HuH-7.5 (cell line): ENCODE measurements at regions not wholly inside any gene's neighbourhood (a gene's known extent, or its start where the extent isn't known, plus 50 kb on each side); places are given as distances from the start of the nearest gene placed in this dataset.

Experiments
- DNase-seq: peaks from one replicate; pipeline ENCODE4 v3.0.0; 2011; ENCODE audit warnings: low spot score

DNA sequence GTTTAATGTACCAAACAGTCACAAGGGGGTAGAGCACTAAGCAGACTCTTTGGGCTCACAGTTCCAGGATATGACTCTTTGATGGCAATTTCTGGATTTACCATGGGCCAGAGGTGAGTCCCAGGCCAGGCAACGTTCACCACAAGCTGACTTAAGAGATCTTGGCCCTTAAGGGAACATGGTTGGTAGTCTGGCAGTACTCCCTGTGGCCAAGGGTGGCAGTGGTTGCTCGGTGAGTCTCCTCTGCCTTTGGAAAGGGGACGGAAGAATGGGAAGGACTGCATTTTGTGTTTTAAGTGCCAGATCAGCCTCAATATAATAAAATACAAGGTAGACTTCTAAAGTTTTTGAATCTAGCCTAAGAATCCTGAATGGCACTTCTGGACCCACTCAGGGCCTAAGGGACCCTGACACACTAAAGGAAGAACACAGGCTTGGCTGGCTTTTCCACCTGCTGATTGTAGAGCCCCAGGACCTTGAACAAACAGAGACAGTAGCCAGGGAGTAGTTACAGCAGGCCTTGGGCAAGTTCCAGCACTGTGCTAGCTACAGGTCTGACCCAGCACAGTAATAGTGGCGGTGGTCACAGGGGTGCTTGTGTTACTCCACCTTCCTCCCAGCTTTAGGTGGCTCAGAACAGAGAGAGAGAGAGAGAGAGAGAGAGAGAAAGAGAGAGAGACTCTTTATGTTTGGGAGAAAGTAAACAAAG, 730.7 kb upstream of the ALCAM start:
- no peak for DNase-seq

DNA sequence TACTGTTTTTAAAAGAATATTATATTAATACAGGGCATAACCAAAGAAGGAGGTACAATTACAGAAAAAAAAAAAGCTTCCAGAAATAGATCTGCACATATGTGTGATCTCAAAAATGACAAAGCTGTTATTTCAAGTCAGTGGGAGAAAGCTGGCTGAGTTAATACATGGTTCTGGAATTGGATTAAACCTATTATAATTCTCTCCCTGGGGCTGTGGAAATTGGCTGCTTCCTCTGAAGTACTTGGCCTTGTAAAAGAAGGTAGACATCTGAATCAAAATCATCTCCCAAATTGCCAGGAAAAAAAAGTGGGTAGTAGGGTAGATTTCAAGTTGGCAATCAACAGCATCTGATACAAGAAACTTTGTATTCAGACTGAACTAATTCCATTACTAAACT, 723.9 kb upstream of the ALCAM start:
- DNase-seq, result no peak

DNA sequence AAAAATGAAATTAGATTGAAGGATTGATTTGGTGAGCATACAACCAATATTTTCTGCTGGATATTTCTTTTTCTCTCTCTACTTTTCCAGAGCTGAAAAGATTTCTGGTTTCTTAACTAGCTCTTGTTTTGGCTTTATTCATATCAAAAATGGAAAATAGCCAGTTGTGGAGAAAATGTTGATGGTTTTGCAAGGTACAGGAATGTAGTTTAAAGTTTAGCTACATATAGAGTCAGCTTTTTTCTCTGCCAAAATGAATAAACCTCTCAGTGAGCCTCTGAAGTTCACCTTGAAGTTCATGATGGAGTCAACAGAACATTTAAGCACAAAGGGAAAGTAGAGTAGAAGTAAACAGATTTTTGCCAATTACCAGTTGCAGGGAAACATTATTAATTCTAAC, 720.5 kb upstream of the ALCAM start:
- DNase-seq, result no peak

DNA sequence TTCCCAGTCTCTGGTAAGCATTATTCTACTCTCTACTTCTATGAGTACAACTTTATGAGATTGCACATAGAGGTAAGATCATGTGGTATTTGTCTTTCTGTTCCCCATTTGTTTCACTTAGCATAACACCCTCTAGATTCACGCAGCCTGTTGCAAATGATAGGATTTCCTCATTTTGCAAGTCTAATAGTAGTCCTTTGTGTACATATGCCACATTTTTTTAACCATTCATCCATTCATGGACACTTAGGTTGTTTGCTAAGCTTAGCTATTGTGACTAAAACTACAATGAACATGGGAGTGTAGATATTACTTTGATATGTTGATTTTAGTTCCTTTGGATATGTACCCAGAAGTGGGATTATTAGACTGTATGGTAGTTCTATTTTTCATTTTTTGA, 717.9 kb upstream of the ALCAM start:
- DNase-seq, result no peak

DNA sequence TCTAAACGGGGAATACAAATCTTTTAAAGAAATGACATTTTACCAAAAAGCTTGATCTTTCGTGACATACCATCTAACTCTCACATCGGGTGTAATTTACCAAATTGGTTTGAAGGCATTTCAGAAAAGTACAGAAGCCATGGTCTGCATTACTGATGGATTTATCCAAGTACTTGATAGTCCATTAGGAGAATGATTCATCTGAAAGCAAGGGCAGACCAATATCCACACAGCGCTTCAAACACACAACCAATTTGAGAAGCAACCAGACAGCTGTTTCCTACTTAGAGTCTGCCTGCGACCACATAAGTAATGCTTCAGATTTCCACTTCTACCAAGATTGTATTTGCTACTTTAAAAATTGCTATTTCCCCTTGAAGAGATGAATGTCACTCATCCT, 697.6 kb upstream of the ALCAM start:
- DNase-seq, result no peak

DNA sequence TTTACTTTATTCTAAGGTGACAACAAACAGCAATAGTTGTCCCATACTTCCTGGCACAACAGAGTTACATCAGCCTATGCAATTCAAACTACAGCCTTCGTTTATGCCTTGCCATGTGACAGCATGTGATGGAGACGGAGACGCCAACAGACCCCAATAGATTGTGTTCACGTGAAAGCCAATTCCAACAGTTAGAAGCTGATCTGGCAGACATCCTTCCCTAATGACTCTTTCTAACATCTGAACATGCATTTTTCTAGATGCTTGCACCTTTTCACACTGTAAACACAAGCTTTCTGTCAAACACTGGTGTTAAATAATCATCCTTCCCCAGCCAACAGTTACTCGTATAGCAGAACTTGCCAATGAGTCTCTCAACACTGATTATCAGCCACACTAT, 694.4 kb upstream of the ALCAM start:
- DNase-seq, result no peak

DNA sequence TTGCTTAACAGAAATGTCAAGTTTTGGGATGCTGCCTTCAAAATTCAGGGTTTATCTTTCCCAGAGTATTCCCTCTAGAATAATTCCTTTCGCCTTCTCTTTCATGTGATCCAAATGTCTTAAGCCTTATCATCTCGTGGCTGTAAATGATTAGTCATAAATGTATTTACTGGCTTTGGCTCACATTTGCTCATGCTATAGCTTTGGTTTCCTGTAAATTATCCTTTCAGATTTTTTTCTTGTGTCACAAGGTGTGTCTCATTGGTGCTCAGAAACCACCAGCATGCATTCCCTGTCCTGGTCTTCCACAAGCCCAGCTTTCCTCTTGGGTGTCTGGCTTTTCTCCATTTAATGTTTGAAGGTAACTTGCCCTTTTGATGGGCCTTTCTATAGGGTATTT, 692.7 kb upstream of the ALCAM start:
- DNase-seq, result no peak

DNA sequence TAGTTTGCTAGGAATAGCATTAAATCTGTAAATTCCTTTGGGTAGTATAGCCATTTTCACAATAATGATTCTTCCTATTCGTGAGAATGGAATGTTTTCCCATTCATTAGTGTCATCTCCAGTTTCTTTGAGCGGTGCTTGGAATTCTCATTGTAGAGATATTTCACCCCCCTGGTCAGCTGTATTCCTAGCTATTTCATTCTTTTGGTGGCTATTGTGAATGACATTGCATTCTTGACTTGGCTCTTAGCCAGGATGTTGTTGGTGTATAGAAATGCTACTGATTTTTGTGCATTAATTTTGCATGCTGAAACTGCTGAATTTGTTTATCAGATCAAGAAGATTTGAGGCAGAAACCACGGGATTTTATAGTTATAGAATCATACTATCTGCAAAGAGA, 690.5 kb upstream of the ALCAM start:
- no peak for DNase-seq

DNA sequence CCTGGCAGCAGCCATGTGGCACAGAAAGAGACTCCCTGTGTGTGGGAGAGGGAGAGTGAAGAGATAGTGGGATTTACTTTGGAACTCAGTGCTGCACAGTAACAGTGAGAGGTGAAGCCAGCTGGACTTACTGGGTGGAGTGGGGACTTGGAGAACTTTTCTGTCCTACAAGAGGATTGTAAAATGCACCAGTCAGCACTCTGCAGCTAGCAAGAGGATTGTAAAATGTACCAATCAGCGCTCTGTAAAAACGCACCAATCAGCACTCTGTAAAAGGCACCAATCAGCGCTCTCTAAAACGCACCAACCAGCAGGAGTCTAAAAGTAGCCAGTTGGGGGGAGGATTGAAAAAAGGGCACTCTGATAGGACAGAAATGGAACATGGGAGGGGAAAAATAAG, 688.8 kb upstream of the ALCAM start:
- no peak for DNase-seq

DNA sequence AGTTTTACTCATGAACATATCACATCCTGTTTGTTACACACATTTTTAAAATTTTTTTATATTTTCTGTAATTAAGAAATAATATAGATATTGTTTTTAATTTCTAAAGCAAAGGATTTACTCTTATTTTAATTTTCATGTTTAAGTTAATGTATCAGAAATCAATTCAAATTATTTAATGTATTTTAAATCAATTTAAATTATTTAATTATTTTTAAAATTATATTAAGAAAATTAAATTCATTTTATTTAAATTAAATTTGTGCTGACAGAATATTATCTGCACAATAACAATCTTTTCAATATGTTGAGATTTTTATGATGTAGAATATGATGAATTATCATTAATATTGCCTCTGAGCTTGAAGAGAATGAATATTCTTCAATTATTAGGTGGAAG, 681.2 kb upstream of the ALCAM start:
- DNase-seq, result no peak

DNA sequence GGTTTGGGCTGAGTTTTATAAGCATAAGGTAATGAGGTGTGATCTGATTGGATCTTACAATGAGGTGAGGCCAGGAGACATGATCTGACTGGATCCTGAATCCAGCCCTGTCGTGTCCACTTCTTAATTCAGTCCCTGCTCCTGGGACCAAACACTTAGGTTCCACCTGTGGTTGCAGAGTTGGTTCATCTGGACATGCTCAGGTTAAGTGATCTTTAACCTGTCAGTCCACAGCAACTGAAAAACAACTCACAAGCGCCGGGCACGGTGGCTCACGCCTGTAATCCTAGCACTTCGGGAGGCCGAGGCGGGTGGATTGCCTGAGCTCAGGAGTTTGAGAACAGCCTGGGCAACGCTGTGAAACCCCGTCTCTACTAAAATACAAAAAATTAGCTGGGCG, 679.3 kb upstream of the ALCAM start:
- DNase-seq, result no peak

DNA sequence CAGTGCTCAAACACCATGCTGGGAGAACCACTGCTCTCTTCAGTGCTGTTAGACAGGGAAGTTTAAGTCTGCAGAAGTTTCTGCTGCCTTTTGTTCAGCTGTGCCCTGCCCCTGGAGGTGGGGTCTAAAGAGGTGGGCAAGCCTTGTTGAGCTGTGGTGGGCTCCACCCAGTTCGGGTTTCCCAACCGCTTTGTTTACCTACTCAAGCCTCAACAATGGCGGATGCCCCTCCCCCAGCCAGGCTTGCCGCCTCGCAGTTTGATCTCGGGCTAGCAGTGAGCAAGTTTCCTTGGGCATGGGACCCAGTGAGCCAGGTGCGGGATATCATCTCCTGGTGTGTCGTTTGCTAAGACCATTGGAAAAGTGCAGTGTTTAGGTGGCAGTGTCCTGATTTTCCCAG, 670.2 kb upstream of the ALCAM start:
- no peak for DNase-seq

DNA sequence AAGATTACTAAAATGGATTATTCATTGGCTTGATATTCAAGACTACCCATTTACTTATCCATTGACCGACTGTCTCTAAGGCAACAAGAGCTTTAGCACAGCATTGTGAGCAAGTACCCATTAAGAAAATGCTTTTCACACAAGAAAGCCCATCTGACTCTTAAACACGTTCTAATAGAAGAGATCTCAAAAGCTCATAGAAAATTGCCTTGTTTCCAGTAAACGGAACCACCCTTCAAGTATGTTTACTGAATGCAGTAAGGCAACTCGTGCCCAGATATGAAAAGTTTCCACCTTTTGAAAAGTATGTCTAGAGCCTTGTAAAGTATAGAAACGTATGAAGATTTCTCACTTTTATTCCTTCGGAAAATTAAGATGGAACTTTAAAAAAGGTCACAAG, 655.3 kb upstream of the ALCAM start:
- DNase-seq, result no peak

DNA sequence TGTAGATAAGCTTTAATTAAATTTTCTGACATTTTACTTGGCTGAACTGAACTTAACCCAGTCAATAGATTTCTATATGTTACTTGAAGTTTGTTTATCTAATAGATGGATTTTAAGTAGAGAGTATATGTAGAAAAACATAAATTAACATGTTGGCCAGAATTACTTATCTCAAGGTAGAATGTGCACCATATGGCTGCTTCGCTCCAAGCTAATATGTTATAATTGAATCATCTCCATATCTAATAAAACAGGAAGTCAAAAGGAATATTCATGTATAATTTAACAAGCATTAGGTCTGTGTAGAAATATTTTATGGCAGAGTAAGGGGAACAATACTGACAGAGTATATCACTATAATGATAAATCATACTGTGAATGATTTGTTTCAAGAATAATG, 650.7 kb upstream of the ALCAM start:
- no peak for DNase-seq

DNA sequence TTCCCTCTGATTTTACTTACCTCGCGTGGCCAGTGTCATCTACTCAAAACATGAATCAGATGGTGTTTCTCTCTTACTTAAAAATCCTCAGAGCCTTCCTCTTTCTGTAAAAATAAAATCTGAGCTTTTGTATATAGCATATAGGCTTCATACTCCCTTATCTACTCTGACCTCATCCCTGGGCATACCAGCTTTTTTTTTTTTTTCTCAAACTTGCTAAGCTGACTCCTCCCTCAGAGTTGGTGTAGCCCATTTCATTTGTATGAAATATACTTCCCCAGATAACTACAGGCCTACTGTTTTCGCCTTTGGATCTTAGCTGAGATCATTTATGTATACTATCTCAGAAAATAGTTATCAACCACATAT, 648.9 kb upstream of the ALCAM start:
- no peak for DNase-seq

DNA sequence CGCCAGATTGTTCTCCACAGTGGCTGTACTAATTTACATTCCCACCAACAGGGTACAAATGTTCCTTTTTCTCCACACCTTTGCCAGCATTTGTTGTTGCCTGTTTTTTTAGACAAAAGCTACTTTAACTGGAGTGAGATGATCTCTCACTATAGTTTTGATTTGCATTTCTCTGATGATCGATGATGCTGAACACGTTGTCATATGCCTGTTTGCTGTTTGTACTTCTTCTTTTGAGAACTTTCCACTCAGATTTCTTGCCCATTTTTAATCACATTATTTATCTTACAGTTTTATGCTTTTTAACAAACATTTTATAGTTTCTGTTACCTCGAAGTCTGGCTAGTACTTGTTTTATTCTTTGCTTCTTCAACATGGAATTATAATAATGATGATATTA, 643.7 kb upstream of the ALCAM start:
- DNase-seq, result no peak

DNA sequence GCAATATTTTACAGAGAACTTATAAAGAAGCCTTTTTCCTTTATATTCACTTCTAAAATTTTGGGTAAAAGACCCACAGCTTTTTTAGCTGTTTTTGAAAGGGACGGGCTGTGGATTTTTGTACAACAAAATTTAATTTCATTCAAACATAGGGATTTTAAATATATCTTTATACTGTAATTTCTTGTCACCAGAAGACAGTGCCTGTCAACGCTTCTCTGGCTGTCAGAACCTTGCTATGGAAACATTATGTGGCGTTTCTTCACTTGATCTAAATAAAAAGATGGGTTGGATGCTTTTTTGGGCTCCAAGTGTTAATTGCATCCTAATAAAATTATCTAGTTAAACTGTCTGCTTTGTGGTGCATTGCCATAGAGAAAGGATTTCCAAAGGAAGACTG, 635.6 kb upstream of the ALCAM start:
- no peak for DNase-seq

DNA sequence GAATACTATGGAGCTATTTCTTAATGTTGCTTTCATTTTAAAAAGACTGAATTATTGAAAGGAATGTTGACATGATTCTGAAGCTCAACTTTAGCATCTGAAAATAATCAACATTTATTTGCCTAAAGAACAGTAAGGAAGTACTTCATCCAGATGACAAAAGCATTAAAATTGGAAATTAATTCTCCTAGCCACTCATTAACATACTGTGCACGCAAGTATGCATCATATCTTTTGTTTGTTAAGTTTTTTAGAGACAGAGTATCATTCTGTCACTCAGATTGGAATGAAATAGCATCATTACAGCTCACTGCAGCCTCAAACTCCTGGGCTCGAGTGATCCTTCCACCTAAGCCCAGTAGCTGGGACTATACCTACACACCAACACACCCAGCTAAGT, 632.1 kb upstream of the ALCAM start:
- no peak for DNase-seq

DNA sequence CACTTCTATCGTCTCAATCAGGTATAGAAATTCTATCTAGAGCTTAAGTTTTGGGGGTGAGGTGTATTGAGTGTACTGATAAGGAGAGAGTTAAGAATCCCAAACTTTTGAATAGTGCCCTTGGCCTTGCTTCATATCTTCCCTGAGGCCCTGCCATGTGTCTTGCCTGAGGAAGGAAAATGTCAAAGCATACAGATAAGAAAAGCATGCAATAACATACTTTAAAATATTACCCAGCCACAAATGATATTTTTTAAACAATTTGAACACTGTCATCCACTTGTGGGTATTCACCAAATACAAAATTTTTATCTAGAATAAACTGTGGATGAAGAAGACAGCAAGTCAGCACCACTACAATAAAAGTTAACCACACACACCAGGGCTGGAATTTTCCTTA, 631.0 kb upstream of the ALCAM start:
- DNase-seq, result no peak

DNA sequence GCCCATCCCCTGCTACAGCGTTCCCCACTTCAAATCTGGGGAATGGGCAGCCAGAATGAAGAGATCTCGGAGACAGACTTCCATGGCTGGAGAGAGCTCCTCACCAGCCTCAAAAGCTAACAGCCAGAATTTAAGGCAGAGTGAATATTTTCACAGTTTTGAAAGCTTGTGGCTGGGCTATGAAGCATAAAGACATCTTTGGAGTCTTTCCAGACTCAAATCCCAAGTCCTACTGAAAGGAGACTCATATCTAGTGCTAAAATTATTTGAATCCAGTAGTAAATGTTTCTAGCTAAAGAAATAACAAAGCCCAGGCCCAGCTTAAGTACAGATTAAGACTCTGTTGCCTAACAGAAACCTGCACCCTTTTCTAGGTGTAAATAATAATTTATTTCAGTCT, 628.4 kb upstream of the ALCAM start:
- no peak for DNase-seq

DNA sequence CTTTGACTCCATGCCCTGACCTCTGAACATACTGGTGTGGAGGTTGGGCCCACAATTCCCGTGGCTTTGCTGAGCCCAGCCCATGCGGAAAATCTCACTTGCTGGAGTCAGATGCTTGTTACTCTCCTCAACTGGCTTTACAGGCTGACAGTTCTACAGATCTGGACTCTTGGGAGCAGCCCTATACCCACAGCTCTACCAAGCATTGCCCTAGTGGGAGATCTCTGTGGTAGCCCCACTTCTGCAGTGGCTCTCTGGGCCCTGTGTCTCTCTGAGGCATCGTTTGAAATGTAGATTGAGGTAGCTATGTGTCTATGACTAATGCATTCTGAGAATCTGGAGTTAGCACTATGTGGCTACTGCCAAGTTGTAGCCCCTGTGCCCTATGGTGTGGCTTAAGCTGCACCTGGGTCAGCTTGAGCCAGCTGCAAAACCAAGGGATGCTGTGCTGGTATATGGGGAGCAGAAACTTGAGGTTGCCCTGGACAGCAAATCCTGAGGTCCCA, 625.8 kb upstream of the ALCAM start:
- DNase-seq, result no peak

DNA sequence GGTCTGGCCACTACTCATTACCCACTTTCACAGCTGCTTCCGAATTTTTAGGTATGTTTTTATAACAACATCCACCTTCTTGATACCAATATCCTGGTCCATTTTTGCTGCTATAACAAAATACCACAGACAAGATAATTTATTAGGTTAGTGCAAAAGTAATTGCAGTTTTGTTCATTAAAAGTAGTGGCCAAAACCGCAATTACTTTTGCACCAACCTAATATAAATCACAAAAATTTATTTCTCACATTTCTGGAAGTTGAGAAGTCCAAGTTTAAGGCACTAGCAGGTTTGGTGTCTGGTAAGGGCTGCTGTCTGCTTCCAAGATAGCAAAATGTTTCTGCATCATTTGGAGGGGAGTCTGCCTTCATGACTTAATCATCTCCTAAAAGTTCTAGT, 624.7 kb upstream of the ALCAM start:
- DNase-seq, result no peak

DNA sequence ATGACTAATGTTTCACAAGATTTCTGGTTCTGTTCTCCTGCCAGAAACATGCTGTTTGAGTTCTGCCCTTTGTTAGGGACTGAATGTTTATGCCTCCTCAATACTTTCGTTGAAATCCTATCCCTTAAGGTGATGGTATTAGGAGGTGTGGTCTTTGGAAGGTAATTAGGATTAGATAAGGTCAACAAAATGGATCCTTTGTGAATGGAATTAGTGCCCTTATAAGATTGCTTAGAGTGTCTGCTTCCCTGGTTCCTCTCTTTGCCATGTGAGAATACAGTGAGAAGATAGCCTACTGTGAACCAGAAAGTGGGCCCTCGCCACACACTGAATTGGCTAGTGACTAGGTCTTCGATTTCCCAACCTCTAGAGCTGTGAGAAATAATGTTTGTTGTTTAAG, 621.4 kb upstream of the ALCAM start:
- DNase-seq, result no peak

DNA sequence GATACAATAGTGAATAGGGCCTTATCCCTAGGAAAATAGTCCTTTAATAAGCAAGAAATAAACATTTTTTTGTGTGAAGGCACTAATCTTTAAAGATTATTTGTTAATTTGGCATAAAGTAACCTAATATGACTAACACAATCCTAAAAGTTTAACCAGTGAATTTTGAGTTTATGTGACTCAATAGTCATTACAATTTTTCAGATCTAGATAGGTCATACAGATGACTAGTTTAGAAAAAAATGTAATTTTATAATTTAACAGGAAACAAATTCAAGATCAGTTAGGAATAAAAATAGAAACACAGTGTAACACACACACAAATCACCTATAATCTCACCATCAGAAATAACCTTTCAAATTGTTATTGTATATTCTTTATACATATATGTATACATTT, 620.7 kb upstream of the ALCAM start:
- no peak for DNase-seq

DNA sequence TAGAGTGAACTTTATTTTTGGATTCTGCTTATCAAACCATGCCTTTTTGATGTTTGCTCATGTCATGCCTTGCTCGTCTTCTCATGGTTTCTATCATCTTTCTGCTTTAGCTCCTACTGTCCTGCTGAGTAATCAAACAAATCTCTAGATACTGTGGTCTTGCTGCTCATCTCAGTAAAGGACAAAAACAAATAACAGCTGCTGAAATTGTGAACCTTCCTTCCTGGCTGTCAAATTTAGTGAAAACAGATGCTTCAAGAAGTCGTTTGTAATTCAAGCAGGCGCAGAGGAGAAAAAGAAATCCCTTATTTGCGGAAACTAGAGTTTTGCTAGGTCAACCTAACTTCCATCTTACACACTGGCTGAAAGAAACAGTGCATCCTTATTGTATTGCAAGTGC, 616.1 kb upstream of the ALCAM start:
- no peak for DNase-seq
